Endodermal cell (in vitro differentiated cells): ENCODE measurements at regions not wholly inside any gene's neighbourhood (a gene's known extent, or its start where the extent isn't known, plus 50 kb on each side); places are given as distances from the start of the nearest gene placed in this dataset.

Experiments
- DNase-seq: peaks from one replicate; pipeline ENCODE4 v3.0.0-alpha.2; 2017
- H3K27ac ChIP-seq: 2 replicates; pipeline ENCODE4 v1.5.1; 2013; ENCODE audit warnings: mild to moderate bottlenecking, low read depth, low read length, moderate library complexity
- H3K27me3 ChIP-seq: 2 replicates; pipeline ENCODE4 v1.6.1; 2013; ENCODE audit warnings: mild to moderate bottlenecking, low read length, moderate library complexity; ENCODE audit not compliant: insufficient read depth, control insufficient read depth, poor library complexity, severe bottlenecking
- H3K36me3 ChIP-seq: 2 replicates; pipeline ENCODE4 v1.7.0; 2013; ENCODE audit warnings: mild to moderate bottlenecking, low read length, moderate library complexity; ENCODE audit not compliant: control insufficient read depth, insufficient read depth
- H3K4me1 ChIP-seq: one replicate; pipeline ENCODE4 v1.7.0; 2013; ENCODE audit warnings: low read length; ENCODE audit not compliant: control insufficient read depth, insufficient read depth
- H3K4me3 ChIP-seq: 2 replicates; pipeline ENCODE4 v1.5.1; 2013; ENCODE audit warnings: mild to moderate bottlenecking, low read length, moderate library complexity
- H3K9ac ChIP-seq: 2 replicates; pipeline ENCODE4 v1.6.1; 2013; ENCODE audit warnings: mild to moderate bottlenecking, low read length, moderate library complexity; ENCODE audit not compliant: poor library complexity, severe bottlenecking; ENCODE audit errors: extremely low read depth
- H3K9me3 ChIP-seq: 2 replicates; pipeline ENCODE4 v1.6.1; 2013; ENCODE audit warnings: mild to moderate bottlenecking, low read length, moderate library complexity; ENCODE audit not compliant: control insufficient read depth
- H3K27ac Mint-ChIP-seq: 2 replicates; pipeline ENCODE4 v1.8.0; 2020; ENCODE audit warnings: mixed read lengths
- H3K27me3 Mint-ChIP-seq: 2 replicates; pipeline ENCODE4 v1.8.0; 2021; ENCODE audit warnings: mild to moderate bottlenecking, mixed read lengths; ENCODE audit not compliant: insufficient read depth
- H3K36me3 Mint-ChIP-seq: 2 replicates; pipeline ENCODE4 v1.8.0; 2020; ENCODE audit warnings: low read depth, mixed read lengths
- H3K4me1 Mint-ChIP-seq: 2 replicates; pipeline ENCODE4 v1.8.0; 2020; ENCODE audit warnings: mixed read lengths
- H3K4me3 Mint-ChIP-seq: 2 replicates; pipeline ENCODE4 v1.8.0; 2020; ENCODE audit warnings: mild to moderate bottlenecking, moderate library complexity, mixed read lengths
- H3K9me3 Mint-ChIP-seq: 2 replicates; pipeline ENCODE4 v1.8.0; 2020; ENCODE audit warnings: mild to moderate bottlenecking, mixed read lengths
- CTCF ChIP-seq: fragments of 200-600 bp; sonication (generic); conservative IDR thresholded peaks from 2 replicates; pipeline ENCODE4 v1.5.0; 2021; ENCODE audit warnings: antibody characterized with exemption, mild to moderate bottlenecking
- WGBS, 2 experiments: methylation state at CpG; one replicate each; pipeline versions ENCODE4 v1.1.5 to v1.1.7; 2013; ENCODE audit warnings: missing lambda C conversion rate in 2 of 2, mixed read lengths in 1 of 2; ENCODE audit not compliant: insufficient coverage in 1 of 2, insufficient read length in 1 of 2; 5-methylcytosine and 5-hydroxymethylcytosine counted together

GRCh38 chr10:84063440-84063839 is 75.9 kb upstream of the GHITM start:
- no peak overlapping the region for H3K9ac ChIP-seq
- no peaks in the 10 kb centered on the region for H3K27me3 ChIP-seq
- no peaks in the 10 kb centered on the region for H3K9me3 ChIP-seq
- Mint-ChIP-seq H3K36me3 (no peaks in the 10 kb centered on the region), H3K27me3 (no peaks in the 10 kb centered on the region), H3K4me1 (peaks cover 31% of the 10 kb centered on the region), H3K9me3 (no peaks in the 10 kb centered on the region), H3K27ac (no peak overlapping the region), H3K4me3 (no peak overlapping the region)
- no peak overlapping the region for H3K27ac ChIP-seq
- H3K36me3 ChIP-seq = no peaks in the 10 kb centered on the region
- no peak for DNase-seq
- H3K4me1 ChIP-seq = peaks cover 5% of the 10 kb centered on the region
- TF ChIP-seq CTCF = no peak
- no peak overlapping the region for H3K4me3 ChIP-seq

- H3K27ac ChIP-seq = no peak overlapping the region
- H3K4me3 ChIP-seq = no peak overlapping the region
- Mint-ChIP-seq H3K4me1 (peaks cover 16% of the 10 kb centered on the region), H3K27me3 (no peaks in the 10 kb centered on the region), H3K27ac (no peak overlapping the region), H3K4me3 (no peak overlapping the region), H3K9me3 (peaks cover 4% of the 10 kb centered on the region), H3K36me3 (no peaks in the 10 kb centered on the region)
- H3K27me3 ChIP-seq = no peaks in the 10 kb centered on the region
- no peak for DNase-seq
- TF ChIP-seq CTCF = no peak
- no peaks in the 10 kb centered on the region for H3K9me3 ChIP-seq
- H3K36me3 ChIP-seq = no peaks in the 10 kb centered on the region
- no peaks in the 10 kb centered on the region for H3K4me1 ChIP-seq
- WGBS, 2 experiments = 83 to 88% methylated on average over 4 to 8 of the region's 8 CpGs
- H3K9ac ChIP-seq = no peak overlapping the region
Measured at GRCh38 chr10:84065804-84066601, 73.3 kb upstream of the GHITM start.

GRCh38 chr10:84074521-84074920 is 64.8 kb upstream of the GHITM start:
- H3K36me3 Mint-ChIP-seq = no peaks in the 10 kb centered on the region
- WGBS, 2 experiments = 85% methylated on average over 2 of the region's 3 CpGs; no CpG with 5 or more reads in 1 of the 2 experiments
- H3K4me1 Mint-ChIP-seq = peaks cover 32% of the 10 kb centered on the region
- no peak overlapping the region for H3K4me3 ChIP-seq
- DNase-seq = no peak
- no peak overlapping the region for H3K27ac ChIP-seq
- no peaks in the 10 kb centered on the region for H3K9me3 ChIP-seq
- H3K36me3 ChIP-seq = no peaks in the 10 kb centered on the region
- H3K27me3 ChIP-seq = no peaks in the 10 kb centered on the region
- no peak overlapping the region for H3K9ac ChIP-seq
- no peak overlapping the region for H3K27ac Mint-ChIP-seq
- H3K4me1 ChIP-seq = no peaks in the 10 kb centered on the region
- no peaks in the 10 kb centered on the region for H3K27me3 Mint-ChIP-seq
- no peak for TF ChIP-seq CTCF
- H3K9me3 Mint-ChIP-seq = peaks cover 4% of the 10 kb centered on the region
- no peak overlapping the region for H3K4me3 Mint-ChIP-seq
